Gastroesophageal sphincter (tissue), 3 donors: ENCODE measurements at regions not wholly inside any gene's neighbourhood (a gene's known extent, or its start where the extent isn't known, plus 50 kb on each side); places are given as distances from the start of the nearest gene placed in this dataset.

Experiments
- EP300 ChIP-seq: sonication (generic); formaldehyde crosslinking; IDR thresholded peaks from one replicate; pipeline ENCODE4 v1.6.1; 2017; ENCODE audit warnings: antibody characterized with exemption, mild to moderate bottlenecking
- POLR2A ChIP-seq, 2 donors: fragments of 450-650 bp; IDR thresholded peaks; one replicate each; pipeline ENCODE4 v1.6.1; 2017; ENCODE audit warnings: antibody characterized with exemption in 2 of 2, mild to moderate bottlenecking in 2 of 2, moderate library complexity in 1 of 2
- TF ChIP-seq, protein P1 (sequence below), 4 experiments: fragments of 200-600 bp in 2 of 4; fragments of 450-650 bp in 2 of 4; sonication (generic) in 1 of 4; IDR thresholded peaks; one replicate each; pipeline ENCODE4 v1.5.1; 2017 to 2019; ENCODE audit warnings: antibody characterized with exemption in 4 of 4, mild to moderate bottlenecking in 2 of 4, moderate library complexity in 2 of 4

DNA sequence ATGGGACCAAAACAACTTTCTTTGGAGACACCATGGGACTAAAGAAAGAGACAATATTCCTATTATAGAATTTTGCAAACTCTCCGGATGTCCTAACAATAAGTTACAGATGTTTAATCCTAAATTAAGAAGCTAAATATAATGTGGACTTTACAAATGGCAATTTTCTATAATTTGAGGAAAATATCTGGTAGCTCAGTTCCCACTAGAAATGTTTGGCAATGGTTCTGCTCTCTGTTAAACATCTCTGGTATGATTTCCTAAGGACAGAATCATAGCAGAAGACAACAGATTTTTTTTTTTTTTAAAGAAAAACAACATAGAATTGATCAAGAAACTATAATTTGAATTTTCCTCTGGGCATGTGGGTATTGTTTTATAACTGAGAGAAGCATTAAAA is 232.8 kb downstream of the ENC1 start:
- TF ChIP-seq, protein P1, sequence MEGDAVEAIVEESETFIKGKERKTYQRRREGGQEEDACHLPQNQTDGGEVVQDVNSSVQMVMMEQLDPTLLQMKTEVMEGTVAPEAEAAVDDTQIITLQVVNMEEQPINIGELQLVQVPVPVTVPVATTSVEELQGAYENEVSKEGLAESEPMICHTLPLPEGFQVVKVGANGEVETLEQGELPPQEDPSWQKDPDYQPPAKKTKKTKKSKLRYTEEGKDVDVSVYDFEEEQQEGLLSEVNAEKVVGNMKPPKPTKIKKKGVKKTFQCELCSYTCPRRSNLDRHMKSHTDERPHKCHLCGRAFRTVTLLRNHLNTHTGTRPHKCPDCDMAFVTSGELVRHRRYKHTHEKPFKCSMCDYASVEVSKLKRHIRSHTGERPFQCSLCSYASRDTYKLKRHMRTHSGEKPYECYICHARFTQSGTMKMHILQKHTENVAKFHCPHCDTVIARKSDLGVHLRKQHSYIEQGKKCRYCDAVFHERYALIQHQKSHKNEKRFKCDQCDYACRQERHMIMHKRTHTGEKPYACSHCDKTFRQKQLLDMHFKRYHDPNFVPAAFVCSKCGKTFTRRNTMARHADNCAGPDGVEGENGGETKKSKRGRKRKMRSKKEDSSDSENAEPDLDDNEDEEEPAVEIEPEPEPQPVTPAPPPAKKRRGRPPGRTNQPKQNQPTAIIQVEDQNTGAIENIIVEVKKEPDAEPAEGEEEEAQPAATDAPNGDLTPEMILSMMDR (IDR thresholded peaks at IDR 0.05) = no peak
- TF ChIP-seq EP300 (no peak), POLR2A (IDR thresholded peaks at IDR 0.05) (no peak)
